ENCODE measurements at regions not wholly inside any gene's neighbourhood (a gene's known extent, or its start where the extent isn't known, plus 50 kb on each side); places are given as distances from the start of the nearest gene placed in this dataset.
"Not testable (repeated sequence)": the region's sequence is repeated elsewhere in the genome, so short reads cannot be mapped to it uniquely, and the experiment has no call there.

DNA sequence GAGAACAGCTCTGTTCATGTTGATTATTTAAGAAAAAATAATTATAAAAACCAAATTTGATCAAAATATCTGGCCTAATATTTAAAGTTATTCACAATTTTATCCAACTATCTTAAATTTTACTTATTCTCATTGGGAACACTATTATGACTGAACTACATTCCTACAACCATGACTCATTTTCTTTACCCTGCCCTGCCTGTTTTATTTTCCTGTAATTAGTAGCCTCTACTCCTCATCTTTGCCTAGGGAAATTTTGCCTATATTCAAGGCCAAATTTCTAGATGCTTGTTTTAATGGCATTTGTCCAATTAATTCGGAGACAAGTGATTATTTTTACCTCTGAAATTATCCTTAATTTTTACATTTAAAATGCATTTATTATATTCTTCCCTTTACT is 289.7 kb upstream of the TMEM229A start:
- DNase-seq = no peak

DNA sequence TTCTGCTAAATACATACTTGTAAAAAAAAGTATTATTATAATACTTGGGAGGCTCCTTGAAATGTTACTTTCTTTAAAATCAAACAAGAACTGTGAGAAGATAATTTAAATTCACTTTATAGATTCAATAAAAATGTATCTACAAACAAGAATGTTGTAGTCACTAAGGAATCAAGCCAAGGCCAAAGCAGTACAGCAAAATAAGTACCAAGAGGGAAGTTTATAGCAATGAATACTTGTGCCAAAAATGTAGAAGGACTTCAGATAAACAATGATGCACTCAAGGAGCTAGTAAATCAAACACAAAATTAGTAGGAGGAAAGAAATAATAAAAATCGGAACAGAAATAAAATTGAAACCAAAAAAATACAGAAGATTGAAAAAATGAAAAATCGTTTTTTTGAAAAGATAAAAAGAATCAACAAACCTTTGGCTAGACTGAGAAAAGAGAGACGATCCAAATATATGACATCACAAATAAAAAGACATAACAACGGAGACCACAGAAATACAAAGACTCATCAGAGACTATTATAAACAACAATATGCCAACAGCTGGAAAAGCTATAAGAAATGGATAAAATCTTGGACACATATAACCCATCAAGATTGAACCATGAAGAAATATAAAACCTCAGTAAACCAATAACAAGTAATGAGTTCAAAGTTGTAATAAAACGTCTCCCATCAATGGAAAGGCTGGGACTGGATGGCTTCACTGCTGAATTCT is 286.0 kb upstream of the TMEM229A start:
- no peak for DNase-seq

DNA sequence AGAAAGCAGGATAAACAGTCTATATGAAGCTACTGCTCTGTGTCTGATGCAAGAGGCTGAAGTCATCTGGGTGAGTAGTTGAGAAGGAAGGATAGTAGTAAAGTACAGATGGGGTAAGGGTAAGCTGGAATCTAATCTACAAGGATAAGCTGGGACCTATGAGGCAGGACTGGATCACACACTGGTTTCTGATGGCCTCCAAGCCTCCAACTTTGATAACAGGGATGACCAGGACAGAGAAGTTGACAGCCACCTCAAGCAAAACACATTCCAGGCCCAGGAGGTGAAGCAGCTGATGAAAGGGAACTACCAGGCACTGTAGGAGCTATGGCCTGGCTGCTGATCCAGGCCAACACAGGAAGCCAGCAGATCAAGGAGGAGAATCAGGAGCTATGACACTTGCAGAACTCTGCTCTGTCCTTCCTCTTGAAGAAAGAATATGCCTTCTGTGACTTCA is 278.1 kb upstream of the TMEM229A start:
- DNase-seq = no peak

DNA sequence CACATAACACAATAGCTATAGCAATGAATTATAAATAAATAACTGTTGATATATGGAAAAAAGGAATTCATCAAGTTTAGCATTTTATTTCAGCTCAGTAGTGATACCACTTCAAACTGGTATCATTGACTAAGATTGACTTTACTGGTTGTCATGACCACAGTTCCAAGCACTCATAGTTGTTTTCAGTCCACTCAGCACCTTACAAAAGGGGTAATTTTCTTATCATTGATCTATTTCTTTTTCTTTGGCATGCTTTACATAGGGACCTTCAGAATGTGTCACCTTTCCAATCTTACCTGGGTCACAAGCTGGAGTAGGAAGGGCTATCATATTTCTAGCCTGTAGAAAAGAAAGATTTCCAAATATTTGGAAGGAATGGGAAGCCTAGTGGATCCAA is 275.5 kb upstream of the TMEM229A start:
- no peak for DNase-seq

DNA sequence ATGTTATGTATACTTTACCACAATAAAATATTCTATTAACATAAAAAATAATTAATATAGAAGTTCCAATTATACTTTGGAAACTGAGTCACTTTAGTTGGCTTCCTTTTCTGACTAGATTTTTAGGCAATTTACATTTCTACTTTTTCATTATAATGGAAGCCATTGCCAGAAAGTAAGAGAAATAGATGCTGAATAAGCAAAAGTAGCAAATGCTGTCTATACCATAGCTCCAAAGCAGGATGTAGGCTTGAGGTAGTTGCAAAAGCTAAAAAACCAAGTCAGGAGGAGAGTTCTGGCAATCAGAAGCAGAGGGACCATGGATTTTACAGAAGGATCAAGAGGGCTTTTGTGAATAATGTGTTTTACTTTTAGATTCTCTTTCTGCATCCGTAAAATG is 262.4 kb upstream of the TMEM229A start:
- DNase-seq = no peak

DNA sequence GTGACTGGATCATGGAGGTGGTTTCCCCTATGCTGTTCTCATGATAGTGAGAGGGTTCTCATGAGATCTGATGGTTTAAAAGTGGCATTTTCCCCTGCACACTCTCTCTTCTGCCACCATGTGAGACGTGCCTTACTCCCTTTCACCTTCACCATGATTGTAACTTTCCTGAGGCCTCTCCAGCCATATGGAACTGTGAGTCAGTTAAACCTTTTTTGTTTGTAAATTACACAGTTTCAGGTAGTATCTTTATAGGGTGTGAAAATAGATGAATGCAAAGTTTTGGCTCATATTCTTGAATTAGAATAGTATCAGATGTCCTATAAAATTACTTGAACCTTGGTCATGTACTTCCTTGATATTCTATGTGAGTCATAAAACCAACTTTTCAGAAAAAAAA is 252.1 kb upstream of the TMEM229A start:
- DNase-seq = no peak

DNA sequence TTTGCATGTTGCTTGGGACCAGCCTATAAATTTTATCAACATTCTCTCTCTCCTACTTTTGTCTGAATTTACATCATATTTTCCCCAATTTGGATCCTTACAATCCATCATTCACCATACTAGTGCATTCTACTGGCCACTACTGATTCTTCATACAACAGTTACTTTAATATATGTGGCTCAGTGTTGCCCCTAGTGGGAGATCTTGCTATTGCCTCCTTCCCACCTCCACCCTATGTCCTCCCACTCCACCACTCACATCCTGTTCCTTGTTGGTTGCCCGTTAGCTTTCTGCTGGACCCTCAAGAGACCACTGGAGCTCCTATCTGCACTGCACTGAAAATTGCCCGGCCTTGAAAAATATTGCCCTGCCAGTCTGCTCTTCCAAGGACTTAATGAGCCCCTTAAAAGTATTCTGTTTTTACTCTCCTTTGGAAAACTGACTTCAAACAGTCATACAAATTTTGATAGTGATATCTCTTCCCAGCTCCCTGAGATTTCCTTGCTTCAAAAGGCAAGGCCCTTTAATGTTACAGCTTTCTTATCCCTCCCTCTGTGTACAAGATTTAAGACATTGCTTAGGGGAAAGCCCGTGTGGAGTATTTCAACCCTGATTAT is 243.2 kb upstream of the TMEM229A start:
- peak; percentile 13 to 30 for DNase-seq

DNA sequence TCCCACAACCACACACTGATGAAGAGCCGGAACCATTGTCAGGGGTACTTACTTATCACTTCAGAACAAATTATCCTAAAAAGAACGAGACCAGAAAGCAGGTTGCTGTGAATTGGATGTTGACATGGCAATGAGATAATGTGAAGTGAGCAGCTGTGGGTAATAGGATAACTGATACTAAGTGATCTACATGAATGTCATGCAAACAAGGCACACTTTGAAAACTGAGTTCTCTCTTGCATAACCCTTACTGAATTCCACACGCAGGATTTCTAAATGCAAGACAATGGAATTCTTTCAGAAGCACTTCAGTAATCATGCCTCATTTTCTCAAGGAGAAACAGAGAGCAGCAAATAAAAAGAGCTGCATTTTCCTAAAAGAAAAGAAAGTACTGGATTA is 242.5 kb upstream of the TMEM229A start:
- no peak for DNase-seq

DNA sequence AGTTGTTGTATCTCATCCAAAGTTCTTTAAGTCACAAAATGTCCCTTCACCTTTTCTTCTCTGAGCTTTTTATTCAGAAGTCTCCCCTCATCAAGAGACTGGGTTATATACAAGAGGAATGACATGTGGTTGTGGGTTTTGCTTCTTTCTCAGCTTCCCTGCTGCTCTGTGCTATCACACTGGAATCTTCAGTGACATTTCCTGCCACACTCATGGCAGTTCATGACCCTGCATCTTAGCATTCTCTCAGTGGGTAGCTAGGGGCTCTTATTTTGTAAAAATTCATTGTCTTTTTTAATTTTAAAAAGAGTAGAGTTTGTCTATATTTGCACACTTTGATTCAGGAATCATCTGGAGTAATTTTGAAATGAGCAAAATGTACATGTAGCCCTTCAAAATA is 236.9 kb upstream of the TMEM229A start:
- no peak for DNase-seq

DNA sequence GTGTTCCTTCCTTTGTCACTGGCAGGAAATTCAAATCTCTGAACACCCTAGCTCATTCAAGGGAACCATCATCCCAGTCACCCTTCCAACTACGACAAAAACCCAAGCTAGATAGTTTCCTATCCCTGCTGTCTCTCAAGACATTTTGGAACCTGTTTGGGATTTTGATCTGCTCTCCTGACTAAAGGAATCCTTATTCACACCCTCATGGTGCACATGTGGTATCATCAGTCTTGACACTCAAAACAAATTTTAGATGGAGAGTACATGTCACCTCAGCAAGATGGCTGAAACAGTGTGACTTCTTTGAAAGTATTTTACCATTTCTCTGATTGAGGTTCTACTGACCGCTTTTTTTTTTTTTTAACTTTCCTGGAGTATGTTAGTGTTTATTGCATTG is 234.3 kb upstream of the TMEM229A start:
- DNase-seq = no peak

DNA sequence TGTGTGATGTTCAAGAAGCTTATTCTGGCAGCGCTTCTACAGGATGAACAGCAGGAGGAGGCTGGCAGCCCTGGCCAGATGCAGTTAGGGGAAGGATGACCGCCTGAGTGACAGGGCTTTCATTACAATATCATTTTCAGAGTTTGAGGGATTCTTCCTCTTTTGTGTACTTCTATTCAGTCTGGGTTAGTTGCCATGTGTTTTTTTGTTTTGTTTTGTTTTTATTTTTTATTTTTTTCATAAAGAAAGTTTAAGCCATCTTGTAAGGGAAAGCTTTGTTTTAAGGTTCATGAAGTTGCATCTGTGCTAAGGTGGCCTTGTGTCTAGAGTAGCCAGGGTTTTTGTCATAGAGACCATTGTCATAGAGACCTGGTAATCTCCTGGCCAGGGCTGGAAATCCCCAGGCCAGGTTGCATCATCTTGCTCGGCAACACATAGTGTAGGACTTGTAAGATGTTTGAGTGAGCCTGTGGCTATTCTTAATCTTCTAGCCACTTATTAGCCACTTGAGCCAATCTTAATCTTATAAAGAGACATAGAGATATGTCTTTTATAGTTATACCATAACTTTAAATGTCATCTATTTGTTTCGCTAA is 230.5 kb upstream of the TMEM229A start:
- no peak for DNase-seq

DNA sequence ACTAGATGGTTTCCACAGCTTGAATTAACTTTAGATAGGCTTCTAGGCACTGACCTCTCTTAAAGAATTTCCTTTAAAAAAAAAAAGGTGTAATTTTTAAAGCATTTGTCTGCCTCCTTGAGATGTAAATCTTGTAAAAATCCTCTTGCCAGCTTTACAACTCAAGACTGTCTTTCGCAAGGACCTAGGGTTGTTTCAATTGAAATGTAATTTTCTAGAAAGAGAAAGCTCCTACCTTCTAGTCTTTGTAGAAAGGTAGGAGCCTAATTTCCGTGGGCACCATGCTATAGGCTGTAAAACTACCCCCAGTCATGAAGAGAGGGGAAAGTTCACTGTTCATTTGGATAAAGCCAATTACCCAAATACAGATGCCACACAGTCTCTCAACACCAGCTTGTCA is 228.8 kb upstream of the TMEM229A start:
- no peak for DNase-seq

DNA sequence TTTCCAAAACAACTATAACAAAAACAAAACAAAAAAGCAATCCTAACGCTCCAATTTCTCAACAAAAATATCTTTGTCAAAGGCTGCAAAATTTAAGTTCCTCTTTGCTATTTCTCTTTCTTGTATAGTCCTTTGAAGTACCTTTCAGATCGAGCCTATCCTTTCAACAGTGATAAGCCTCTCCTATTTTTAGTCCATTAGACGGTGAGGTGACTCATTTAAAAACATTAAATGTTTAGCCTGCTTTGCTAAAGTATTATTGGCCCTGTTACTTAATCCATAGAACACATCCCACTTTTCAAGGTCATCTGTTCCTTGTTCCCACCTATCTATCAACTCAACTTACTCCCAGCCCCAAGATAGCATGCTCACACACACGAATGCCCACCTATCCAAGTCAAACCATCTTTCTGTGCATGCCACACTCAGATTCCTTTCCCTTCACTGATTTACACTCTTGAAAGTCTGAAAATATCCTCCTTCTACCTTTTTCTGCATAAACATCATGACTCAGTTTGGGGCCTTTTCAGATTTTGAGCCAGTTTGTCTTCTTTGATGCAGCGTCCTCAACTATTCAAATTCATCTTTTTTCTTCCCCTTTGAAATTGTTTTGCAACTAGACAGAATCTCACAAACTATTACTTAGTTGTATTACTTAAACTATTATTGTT is 224.9 kb upstream of the TMEM229A start:
- DNase-seq = no peak

DNA sequence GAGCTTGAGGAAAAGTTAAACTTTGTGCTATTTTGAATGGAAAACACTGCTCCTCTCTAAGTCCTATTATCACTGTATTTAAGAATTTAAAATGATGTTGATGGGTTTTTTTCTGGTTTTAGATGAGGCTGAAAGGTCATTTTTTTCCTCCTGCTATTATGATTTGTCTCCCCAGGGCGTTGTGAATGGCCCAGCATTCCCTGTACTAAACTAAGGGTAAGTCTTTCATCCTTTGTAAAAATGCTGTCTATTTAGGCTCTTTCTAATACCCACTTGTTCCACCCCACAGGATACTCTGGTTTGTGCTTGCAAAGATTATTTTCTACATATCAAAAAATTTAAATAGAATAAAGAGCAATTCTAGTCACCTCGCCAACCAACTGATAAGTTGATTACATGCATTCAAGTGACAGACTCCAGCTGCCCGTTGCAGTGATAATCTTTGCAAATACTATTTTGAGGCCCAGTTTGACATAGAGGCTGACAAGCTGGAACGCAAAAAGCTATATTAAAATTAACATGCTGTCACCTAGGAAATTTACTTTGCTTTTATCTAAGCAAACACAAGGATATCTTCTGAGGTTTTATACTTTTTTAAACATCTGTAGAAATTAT is 222.3 kb upstream of the TMEM229A start:
- no peak for DNase-seq

DNA sequence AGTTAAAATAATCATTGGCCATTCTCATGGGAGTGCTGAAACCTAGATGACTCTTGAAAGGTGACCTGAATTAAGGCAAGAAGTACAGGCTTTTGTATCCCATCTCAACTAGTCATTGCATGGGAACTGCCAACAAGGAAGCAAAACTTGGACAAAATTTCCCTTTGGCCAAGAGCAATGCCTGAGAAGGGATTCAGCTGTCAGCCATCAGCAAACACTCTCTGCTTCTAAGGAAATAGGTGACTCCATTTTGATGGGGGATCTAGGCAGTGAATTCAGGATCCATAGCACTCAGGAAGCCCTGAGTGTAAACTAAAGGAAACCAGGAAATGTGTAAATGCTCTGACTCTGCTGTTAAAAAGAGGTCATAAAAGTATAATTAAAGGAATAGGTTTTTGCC is 221.5 kb upstream of the TMEM229A start:
- no peak for DNase-seq

DNA sequence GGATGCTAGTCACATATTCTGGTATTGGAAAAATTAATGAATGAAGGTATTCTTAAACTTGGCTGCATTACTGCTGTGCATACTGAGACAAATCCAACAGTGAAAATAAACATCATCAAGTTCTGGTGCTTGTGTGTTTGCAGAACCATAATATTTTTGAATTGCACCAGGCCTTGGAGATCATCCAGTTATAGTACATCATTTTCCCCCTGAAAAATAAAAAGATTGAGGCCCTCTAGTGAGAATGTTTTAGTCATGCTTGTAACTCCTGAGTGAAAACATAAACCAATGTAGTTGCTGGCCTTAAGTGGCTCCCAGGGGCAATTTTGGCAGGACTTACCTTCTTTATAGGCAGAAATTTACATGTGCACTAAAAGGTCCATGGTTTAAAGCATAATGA is 218.8 kb upstream of the TMEM229A start:
- no peak for DNase-seq

DNA sequence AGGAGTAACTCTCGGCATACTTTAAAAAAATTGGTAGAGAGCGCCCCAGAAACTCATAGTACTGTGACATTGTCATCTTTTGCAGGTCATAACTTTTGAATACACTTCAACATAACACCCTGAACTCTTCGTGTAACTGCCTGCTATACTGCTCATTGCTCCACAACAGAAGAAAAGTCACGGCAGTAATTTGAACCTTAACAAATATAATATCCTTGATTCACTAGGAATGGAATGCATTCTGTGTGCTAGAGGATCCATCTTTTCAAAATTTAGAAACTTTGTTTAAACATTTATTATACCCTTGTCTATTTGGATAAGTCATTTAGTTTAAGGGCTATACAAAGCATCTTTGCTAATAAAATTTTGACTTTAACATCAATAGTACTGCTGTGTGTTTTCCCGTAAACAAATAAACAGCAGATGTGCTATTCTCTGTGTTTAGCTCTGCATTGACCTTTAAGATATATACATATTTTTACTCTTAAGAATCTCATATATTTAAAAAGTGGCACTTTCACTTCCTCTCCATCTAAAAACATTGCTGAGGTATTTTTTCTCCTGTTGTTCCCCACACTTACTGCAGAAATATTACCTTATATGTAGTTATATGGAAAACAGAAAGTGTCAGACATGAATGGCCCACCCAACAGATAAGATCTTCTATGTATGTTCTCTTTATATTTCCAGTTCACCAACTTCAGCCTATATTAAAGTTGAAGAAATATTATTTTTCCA is 217.6 kb upstream of the TMEM229A start:
- DNase-seq = no peak

DNA sequence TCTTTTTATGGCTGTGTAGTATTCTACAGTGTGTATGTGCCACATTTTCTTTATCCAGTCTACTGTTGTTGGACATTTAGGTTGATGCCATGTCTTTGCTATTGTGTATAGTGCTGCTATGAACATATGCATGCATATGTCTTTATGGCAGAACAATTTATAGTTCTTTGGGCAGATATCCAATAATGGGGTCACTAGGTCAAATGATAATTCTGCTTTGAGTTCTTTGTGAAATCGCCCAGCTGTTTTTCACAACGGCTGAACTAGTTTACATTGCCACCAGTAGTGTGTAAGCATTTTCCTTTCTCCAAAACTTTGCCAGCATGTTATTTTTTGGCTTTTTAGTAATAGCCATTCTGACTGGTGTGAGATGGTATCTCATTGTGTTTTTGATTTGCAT is 214.8 kb upstream of the TMEM229A start:
- no peak for DNase-seq

DNA sequence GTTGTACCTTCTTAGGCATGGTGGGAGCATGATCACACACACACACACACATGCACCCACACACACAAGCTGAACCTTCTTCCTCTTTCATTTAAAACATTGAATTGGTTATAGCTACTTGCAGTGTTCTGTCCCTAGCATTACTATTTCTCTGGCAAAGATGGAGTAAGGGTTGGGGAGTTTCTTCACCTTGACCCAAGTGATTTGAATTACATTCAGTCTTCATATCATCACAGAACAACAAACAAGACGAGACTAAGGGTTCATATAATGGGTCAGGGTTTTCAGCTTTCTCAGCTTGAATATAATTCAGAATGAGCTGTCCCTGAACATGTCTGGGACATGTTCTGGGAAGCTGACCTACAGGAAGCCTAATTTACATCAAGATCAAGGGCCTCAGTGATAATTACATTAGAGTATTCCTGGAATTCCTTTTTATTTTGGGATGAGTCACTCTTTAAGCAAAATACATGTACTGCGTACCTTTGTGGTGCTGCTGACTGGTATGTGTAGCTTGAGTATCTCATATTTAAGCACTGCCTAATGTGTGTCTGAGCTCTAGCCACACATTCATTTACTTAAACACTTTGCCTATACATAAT is 213.5 kb upstream of the TMEM229A start:
- DNase-seq = no peak

DNA sequence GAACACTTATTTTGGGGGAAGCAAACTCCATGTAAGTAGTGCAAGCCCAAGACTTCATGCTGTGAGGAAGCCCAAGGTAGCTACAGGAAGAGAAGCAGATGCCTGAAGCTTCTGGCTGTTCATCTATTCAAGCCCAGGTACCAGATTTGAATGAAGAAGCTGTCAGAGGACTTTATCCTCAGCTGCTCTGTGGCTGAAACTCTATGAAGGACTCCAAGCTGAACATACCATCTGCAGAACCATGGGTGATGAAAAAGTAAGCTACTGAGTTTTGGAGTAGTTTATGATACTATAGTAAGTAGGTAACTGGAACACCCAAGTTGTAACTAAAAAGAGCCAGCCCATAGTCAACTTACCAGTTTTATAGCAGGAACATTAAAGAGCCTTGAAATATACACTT is 211.6 kb upstream of the TMEM229A start:
- not testable (repeated sequence) for DNase-seq

DNA sequence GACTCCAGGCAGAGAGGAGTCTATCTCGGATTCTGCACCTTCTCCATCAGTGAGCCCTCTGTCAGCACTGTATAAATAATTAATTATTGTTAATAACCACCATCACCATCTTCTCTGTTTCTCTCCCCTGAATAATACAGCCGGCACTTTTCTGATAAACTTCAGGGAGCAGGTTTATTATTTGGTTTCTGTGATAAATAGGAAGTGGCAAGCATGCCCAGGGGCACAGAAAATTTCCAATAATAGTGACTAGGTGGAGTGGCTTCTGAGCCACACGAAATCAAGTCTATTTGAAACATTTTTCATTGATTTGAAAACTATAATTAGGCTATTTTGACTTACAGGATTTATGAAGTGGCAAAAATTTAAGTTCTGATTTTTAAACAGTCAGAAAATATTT is 186.8 kb upstream of the TMEM229A start:
- DNase-seq = no peak

DNA sequence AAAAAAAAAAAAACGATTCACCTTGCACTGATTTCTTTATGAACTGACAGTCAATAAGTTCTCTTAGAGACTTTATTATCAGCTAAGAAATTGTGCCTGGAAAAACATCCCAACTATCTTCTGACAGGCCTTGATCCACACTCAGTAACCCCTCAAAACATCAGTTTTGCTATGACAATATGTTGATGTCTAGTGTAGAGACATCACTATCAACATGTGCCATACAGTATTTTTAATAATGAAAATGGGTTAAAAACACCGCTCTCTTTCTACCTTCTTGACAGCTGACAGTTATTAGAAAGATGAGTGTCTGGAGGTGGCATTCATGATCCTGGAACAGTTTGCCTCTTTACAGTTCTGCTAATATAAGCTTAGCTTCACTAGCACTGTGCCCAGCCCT is 175.8 kb upstream of the TMEM229A start:
- DNase-seq = no peak
